ENCODE measurements at regions not wholly inside any gene's neighbourhood (a gene's known extent, or its start where the extent isn't known, plus 50 kb on each side); places are given as distances from the start of the nearest gene placed in this dataset.

DNA sequence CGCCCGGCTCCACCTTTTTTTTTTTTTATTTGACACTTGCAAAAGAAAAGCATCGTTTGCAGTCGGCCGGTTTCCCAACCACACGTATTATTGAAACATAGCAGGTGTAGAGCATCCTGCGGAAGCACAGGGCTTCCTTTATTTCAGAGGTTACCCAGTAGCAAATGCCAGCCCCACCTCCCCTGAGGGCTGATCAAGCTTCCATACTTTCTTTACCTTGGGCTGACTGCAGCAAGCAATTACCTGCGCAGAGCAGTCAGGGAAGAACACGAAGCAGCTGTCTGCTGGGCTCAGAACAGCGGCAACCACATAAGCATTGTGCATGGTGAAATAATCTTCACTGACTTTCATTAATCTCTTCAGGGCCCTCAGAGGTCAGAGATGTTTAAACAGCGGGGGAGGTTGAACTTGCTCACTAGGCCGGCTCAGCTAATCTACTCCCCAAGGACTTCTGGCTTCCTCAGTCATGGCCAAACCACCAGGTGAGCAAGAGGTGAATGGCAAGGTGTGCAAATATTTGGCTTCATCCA is 784.7 kb upstream of the AUTS2 start:
- WGBS (ENCODE audit: insufficient coverage): 96% methylated on average over 5 of the region's 12 CpGs
- ATAC-seq (replicated peaks in 1 of 4) (no peak), DNase-seq (no peak)
- Mint-ChIP-seq H3K4me3 (no peak overlapping the region), H3K27me3 (no peaks in the 10 kb centered on the region), H3K27ac (no peak overlapping the region), H3K9me3 (peaks cover 11 to 16% (median 13%) of the 10 kb centered on the region in 3 donors), H3K36me3 (no peaks in the 10 kb centered on the region), H3K4me1 (no peaks in the 10 kb centered on the region)
- Histone ChIP-seq H3K36me3 (ENCODE audit: control insufficient read depth in 2 of 2, extremely low read depth in 1 of 2, insufficient read depth in 1 of 2, low read length in 1 of 2) (no peaks in the 10 kb centered on the region), H3K4me1 (ENCODE audit: control insufficient read depth in 1 of 2, extremely low read depth in 1 of 2, insufficient read depth in 2 of 2, low read length in 2 of 2) (no peaks in the 10 kb centered on the region), H3K9me3 (no peaks in the 10 kb centered on the region), H3K27ac (ENCODE audit: low read length) (no peak overlapping the region), H3K4me3 (ENCODE audit: control insufficient read depth in 1 of 2, extremely low read depth in 1 of 2, low read length in 1 of 2) (no peak overlapping the region), H3K27me3 (replicated peaks in 1 of 2; ENCODE audit: control insufficient read depth in 2 of 2, extremely low read depth in 1 of 2, insufficient read depth in 2 of 2, low read length in 1 of 2) (no peaks in the 10 kb centered on the region)
- ChIA-PET CTCF (no interaction called here), POLR2A (no interaction called here)

DNA sequence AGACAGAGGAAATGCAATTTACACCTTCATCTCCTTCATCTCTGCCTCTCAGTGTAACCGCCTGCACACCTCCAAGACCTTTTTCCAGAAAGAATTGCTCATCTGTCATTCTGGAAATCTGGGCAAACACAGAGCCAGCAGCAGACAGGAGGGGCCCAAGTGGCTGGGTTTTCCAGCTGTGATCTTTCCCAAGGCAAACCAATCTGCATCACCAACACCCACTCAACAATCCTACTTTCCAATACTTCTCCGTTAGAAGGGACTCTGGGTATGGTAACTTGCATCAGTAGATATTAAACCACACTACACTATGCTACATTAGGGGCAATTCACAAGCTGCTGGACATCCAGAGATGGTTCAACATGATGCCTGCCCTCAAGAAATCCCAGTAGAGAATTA is 781.8 kb upstream of the AUTS2 start:
- no peaks in the 10 kb centered on the region for H3K4me1 ChIP-seq (ENCODE audit: control insufficient read depth in 1 of 2, extremely low read depth in 1 of 2, insufficient read depth in 2 of 2, low read length in 2 of 2)
- Mint-ChIP-seq H3K27me3 (no peaks in the 10 kb centered on the region), H3K36me3 (no peaks in the 10 kb centered on the region), H3K27ac (no peak overlapping the region), H3K9me3 (peaks cover 7 to 18% (median 10%) of the 10 kb centered on the region in 3 donors), H3K4me3 (no peak overlapping the region), H3K4me1 (no peaks in the 10 kb centered on the region)
- no peaks in the 10 kb centered on the region for H3K36me3 ChIP-seq (ENCODE audit: control insufficient read depth in 2 of 2, extremely low read depth in 1 of 2, insufficient read depth in 1 of 2, low read length in 1 of 2)
- no peak for ATAC-seq (replicated peaks in 1 of 4)
- no peak overlapping the region for H3K27ac ChIP-seq (ENCODE audit: low read length)
- no peaks in the 10 kb centered on the region for H3K27me3 ChIP-seq (replicated peaks in 1 of 2; ENCODE audit: control insufficient read depth in 2 of 2, extremely low read depth in 1 of 2, insufficient read depth in 2 of 2, low read length in 1 of 2)
- H3K4me3 ChIP-seq (ENCODE audit: control insufficient read depth in 1 of 2, extremely low read depth in 1 of 2, low read length in 1 of 2): no peak overlapping the region
- no CpG with 5 or more reads among the region's 2 CpGs for WGBS (ENCODE audit: insufficient coverage)
- POLR2A ChIA-PET: interaction anchor here in 1 of 2 donors (0.6 kb wide), 1 partner anchor 14 kb away, joined by 3 read pairs; no protein-coding TSS in a partner anchor
- no peak for DNase-seq
- no peaks in the 10 kb centered on the region for H3K9me3 ChIP-seq
- CTCF ChIA-PET: no interaction called here

DNA sequence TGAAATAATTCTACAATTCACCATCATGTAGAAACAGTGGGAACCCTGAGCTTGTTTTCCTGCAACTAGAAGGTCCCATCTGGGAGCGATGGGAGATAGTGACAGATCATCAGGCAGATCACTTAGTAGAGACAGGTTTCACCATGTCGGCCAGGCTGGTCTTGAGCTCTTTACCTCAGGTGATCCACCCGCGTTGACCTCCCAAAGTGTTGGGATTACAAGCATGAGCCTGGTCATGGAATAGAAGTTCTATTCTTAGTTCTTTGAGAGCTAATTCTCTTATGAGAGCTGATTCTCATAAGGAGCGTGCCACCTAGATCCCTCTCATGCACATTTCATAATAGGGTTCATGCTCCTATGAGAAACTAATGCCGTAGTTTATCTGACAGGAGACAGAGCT is 778.0 kb upstream of the AUTS2 start:
- DNase-seq: no peak
- ChIA-PET CTCF (no interaction called here), POLR2A (no interaction called here)
- Mint-ChIP-seq H3K36me3 (no peaks in the 10 kb centered on the region), H3K27ac (no peak overlapping the region), H3K27me3 (no peaks in the 10 kb centered on the region), H3K9me3 (peaks cover 9 to 25% (median 15%) of the 10 kb centered on the region in 3 donors), H3K4me1 (no peaks in the 10 kb centered on the region), H3K4me3 (no peak overlapping the region)
- H3K36me3 ChIP-seq (ENCODE audit: control insufficient read depth in 2 of 2, extremely low read depth in 1 of 2, insufficient read depth in 1 of 2, low read length in 1 of 2): no peaks in the 10 kb centered on the region
- no peaks in the 10 kb centered on the region for H3K27me3 ChIP-seq (replicated peaks in 1 of 2; ENCODE audit: control insufficient read depth in 2 of 2, extremely low read depth in 1 of 2, insufficient read depth in 2 of 2, low read length in 1 of 2)
- no peaks in the 10 kb centered on the region for H3K4me1 ChIP-seq (ENCODE audit: control insufficient read depth in 1 of 2, extremely low read depth in 1 of 2, insufficient read depth in 2 of 2, low read length in 2 of 2)
- WGBS (ENCODE audit: insufficient coverage): 85% methylated on average over 3 of the region's 6 CpGs
- no peak overlapping the region for H3K27ac ChIP-seq (ENCODE audit: low read length)
- no peak overlapping the region for H3K4me3 ChIP-seq (ENCODE audit: control insufficient read depth in 1 of 2, extremely low read depth in 1 of 2, low read length in 1 of 2)
- H3K9me3 ChIP-seq: no peaks in the 10 kb centered on the region
- no peak for ATAC-seq (replicated peaks in 1 of 4)

DNA sequence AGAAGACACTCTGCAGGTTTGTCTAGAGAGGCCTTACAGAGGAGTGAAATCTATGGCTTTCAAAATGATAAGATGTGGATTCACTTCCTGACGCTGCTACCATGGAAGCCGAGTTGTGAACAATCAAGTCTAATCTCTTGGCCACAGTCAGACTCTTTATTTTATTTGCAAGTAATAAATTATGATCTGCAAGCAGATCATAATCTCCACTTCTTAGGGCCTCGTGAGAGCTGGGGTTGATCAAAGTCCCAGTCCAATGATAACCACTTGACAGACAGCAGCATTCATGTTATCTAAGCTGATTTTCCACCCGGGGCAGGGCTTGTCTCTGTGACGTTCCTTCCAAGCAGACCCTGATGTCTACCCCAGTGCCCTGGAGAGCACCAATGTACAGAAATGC is 776.4 kb upstream of the AUTS2 start:
- Mint-ChIP-seq H3K36me3 (no peaks in the 10 kb centered on the region), H3K27me3 (no peaks in the 10 kb centered on the region), H3K9me3 (peaks cover 13 to 31% (median 20%) of the 10 kb centered on the region in 3 donors), H3K4me3 (no peak overlapping the region), H3K4me1 (no peaks in the 10 kb centered on the region), H3K27ac (no peak overlapping the region)
- DNase-seq (no peak), ATAC-seq (replicated peaks in 1 of 4) (no peak)
- Histone ChIP-seq H3K36me3 (ENCODE audit: control insufficient read depth in 2 of 2, extremely low read depth in 1 of 2, insufficient read depth in 1 of 2, low read length in 1 of 2) (no peaks in the 10 kb centered on the region), H3K4me3 (ENCODE audit: control insufficient read depth in 1 of 2, extremely low read depth in 1 of 2, low read length in 1 of 2) (no peak overlapping the region), H3K4me1 (ENCODE audit: control insufficient read depth in 1 of 2, extremely low read depth in 1 of 2, insufficient read depth in 2 of 2, low read length in 2 of 2) (no peaks in the 10 kb centered on the region), H3K9me3 (no peaks in the 10 kb centered on the region), H3K27ac (ENCODE audit: low read length) (no peak overlapping the region), H3K27me3 (replicated peaks in 1 of 2; ENCODE audit: control insufficient read depth in 2 of 2, extremely low read depth in 1 of 2, insufficient read depth in 2 of 2, low read length in 1 of 2) (no peaks in the 10 kb centered on the region)
- CTCF ChIA-PET: no interaction called here
- POLR2A ChIA-PET: no interaction called here
- 33% methylated on average over 3 of the region's 5 CpGs for WGBS (ENCODE audit: insufficient coverage)

DNA sequence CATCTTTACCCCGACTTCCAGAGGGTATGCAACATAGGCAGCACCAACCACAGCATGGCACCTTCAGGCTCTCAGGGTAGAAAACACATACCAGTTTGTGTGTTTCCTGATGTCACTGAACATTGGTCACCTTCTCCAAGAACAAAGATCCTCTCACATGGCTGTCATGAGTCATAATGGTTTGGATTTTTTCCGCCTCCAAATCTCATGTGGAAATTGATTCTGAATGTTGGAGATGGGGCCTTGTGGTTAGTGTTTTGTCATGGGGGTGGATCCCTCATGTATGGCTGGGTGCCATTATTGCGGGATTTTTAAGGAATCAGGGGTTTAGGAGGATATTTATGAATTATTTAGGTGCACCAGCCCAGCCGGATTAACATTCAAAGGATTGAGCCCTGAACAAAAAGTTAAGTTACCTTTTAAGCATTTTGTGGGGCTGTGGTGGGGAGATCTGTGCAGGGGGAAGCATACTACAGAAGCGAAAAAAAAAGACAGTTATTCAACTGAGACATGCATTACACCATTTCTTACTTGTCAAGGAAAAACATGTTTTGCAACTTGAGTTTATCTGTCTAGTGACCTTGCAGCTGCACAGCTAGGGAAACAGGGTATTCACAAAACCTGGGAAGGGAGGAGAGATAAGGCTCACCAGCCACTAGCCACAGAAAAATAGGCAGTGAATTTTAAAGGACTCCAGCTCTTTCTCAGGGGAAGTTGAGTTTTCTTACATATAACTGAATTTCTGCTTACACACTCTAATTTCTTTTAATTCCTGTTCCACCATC is 774.1 kb upstream of the AUTS2 start:
- ATAC-seq (replicated peaks in 1 of 4) (no peak), DNase-seq (no peak)
- H3K4me3 ChIP-seq (ENCODE audit: control insufficient read depth in 1 of 2, extremely low read depth in 1 of 2, low read length in 1 of 2): no peak overlapping the region
- no peaks in the 10 kb centered on the region for H3K27me3 ChIP-seq (replicated peaks in 1 of 2; ENCODE audit: control insufficient read depth in 2 of 2, extremely low read depth in 1 of 2, insufficient read depth in 2 of 2, low read length in 1 of 2)
- H3K36me3 Mint-ChIP-seq: no peaks in the 10 kb centered on the region
- ChIA-PET CTCF (no interaction called here), POLR2A (no interaction called here)
- H3K9me3 Mint-ChIP-seq: peaks cover 11 to 25% (median 18%) of the 10 kb centered on the region in 3 donors
- WGBS (ENCODE audit: insufficient coverage): 73% methylated on average over 3 of the region's 5 CpGs
- H3K4me3 Mint-ChIP-seq: no peak overlapping the region
- H3K4me1 ChIP-seq (ENCODE audit: control insufficient read depth in 1 of 2, extremely low read depth in 1 of 2, insufficient read depth in 2 of 2, low read length in 2 of 2): no peaks in the 10 kb centered on the region
- H3K36me3 ChIP-seq (ENCODE audit: control insufficient read depth in 2 of 2, extremely low read depth in 1 of 2, insufficient read depth in 1 of 2, low read length in 1 of 2): no peaks in the 10 kb centered on the region
- no peak overlapping the region for H3K27ac Mint-ChIP-seq
- no peaks in the 10 kb centered on the region for H3K9me3 ChIP-seq
- H3K27me3 Mint-ChIP-seq: no peaks in the 10 kb centered on the region
- no peaks in the 10 kb centered on the region for H3K4me1 Mint-ChIP-seq
- H3K27ac ChIP-seq (ENCODE audit: low read length): no peak overlapping the region

DNA sequence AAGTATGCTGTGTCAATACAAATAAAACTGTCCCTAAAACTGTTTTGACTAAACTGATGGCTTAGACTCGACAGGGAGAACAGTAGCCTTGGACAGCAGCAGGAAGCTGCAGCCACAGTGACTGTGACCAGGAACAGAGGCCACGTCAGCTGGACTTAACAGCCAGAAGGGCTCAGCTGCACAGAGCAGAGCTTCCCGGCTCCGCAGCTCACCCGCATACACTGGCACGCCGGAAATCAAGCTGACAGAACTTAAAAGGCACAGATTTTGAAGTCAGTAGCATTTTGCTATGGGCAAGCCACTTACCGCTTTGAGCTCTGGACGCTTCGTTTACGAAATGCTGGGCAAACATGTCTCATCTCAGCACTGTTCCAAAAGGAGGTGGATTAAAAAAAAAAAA is 769.7 kb upstream of the AUTS2 start:
- H3K9me3 Mint-ChIP-seq: peaks cover 19 to 36% (median 21%) of the 10 kb centered on the region in 3 donors
- H3K27me3 Mint-ChIP-seq: no peaks in the 10 kb centered on the region
- Histone ChIP-seq H3K27ac (ENCODE audit: low read length) (no peak overlapping the region), H3K36me3 (ENCODE audit: control insufficient read depth in 2 of 2, extremely low read depth in 1 of 2, insufficient read depth in 1 of 2, low read length in 1 of 2) (no peaks in the 10 kb centered on the region), H3K9me3 (no peaks in the 10 kb centered on the region), H3K4me3 (ENCODE audit: control insufficient read depth in 1 of 2, extremely low read depth in 1 of 2, low read length in 1 of 2) (no peak overlapping the region), H3K4me1 (ENCODE audit: control insufficient read depth in 1 of 2, extremely low read depth in 1 of 2, insufficient read depth in 2 of 2, low read length in 2 of 2) (no peaks in the 10 kb centered on the region), H3K27me3 (replicated peaks in 1 of 2; ENCODE audit: control insufficient read depth in 2 of 2, extremely low read depth in 1 of 2, insufficient read depth in 2 of 2, low read length in 1 of 2) (no peaks in the 10 kb centered on the region)
- DNase-seq: no peak
- H3K4me3 Mint-ChIP-seq: no peak overlapping the region
- POLR2A ChIA-PET: no interaction called here
- ATAC-seq (replicated peaks in 1 of 4): no peak
- WGBS (ENCODE audit: insufficient coverage): 83% methylated on average over 8 of the region's 11 CpGs
- no peaks in the 10 kb centered on the region for H3K36me3 Mint-ChIP-seq
- no peaks in the 10 kb centered on the region for H3K4me1 Mint-ChIP-seq
- H3K27ac Mint-ChIP-seq: no peak overlapping the region
- CTCF ChIA-PET: no interaction called here
